ENCODE measurements at regions not wholly inside any gene's neighbourhood (a gene's known extent, or its start where the extent isn't known, plus 50 kb on each side); places are given as distances from the start of the nearest gene placed in this dataset.

GRCh38 chr20:16216227-16216913, 356.9 kb downstream of the KIF16B start:
- peaks cover 15% of the 10 kb centered on the region for H3K4me1 Mint-ChIP-seq
- ChIA-PET POLR2A (interaction anchor here (0.6 kb wide), 1 partner anchor 18 kb away, joined by 3 read pairs; no protein-coding TSS in a partner anchor), CTCF (no interaction called here)
- H3K4me3 Mint-ChIP-seq, result no peak overlapping the region
- H3K27me3 Mint-ChIP-seq (ENCODE audit: low read depth), result no peaks in the 10 kb centered on the region
- H3K27ac Mint-ChIP-seq, result no peak overlapping the region
- H3K36me3 Mint-ChIP-seq, result peaks cover 7% of the 10 kb centered on the region
- TF ChIP-seq AR (CRISPR knock-in tag; IDR thresholded peaks at IDR 0.05) (no peak), CBFB (CRISPR knock-in tag; IDR thresholded peaks at IDR 0.05; ENCODE audit: low read depth) (no peak), SP1 (CRISPR knock-in tag; conservative IDR thresholded peaks at IDR 0.05) (no peak), ZNF232 (CRISPR knock-in tag; IDR thresholded peaks at IDR 0.05) (no peak), ZNF121 (CRISPR knock-in tag; IDR thresholded peaks at IDR 0.05) (no peak), ELF4 (CRISPR knock-in tag; IDR thresholded peaks at IDR 0.05; ENCODE audit: low read depth) (no peak), TCF7 (CRISPR knock-in tag; IDR thresholded peaks at IDR 0.05; ENCODE audit: low read depth) (no peak)
- peaks cover 26% of the 10 kb centered on the region for H3K9me3 Mint-ChIP-seq
- no peak for DNase-seq (ENCODE audit: low spot score)
- ATAC-seq, result no peak

- peaks cover 15% of the 10 kb centered on the region for H3K4me1 Mint-ChIP-seq
These were observed 358.2 kb downstream of the KIF16B start for GRCh38 chr20:16215041-16215440.

More at GRCh38 chr20:16215041-16215440, 358.2 kb downstream of the KIF16B start:
- no peak for DNase-seq (ENCODE audit: low spot score)
- Mint-ChIP-seq H3K9me3 (peaks cover 17% of the 10 kb centered on the region), H3K27ac (peak overlapping the region; percentile 23; the same call in 1 of the 2 replicates), H3K36me3 (no peaks in the 10 kb centered on the region), H3K4me3 (peak overlapping the region; percentile 2), H3K27me3 (ENCODE audit: low read depth) (no peaks in the 10 kb centered on the region; the same call in 1 of the 2 replicates)
- ChIA-PET POLR2A (no interaction called here), CTCF (no interaction called here)
- ATAC-seq, result peak; percentile 58; the same call in 1 of the 2 replicates
- TF ChIP-seq CDX4 (CRISPR knock-in tag; IDR thresholded peaks at IDR 0.05; ENCODE audit: borderline replicate concordance), result no peak
- no peak for TF ChIP-seq TEAD1 (CRISPR knock-in tag; IDR thresholded peaks at IDR 0.05)
- no peak for TF ChIP-seq ZNF232 (CRISPR knock-in tag; IDR thresholded peaks at IDR 0.05)
- 0 out of 2 replicates have a peak, but pooled peaks have one; percentile 14 for TF ChIP-seq ZNF532 (CRISPR knock-in tag; IDR thresholded peaks at IDR 0.05; ENCODE audit: borderline replicate concordance)
- TF ChIP-seq ZNF263 (CRISPR knock-in tag; IDR thresholded peaks at IDR 0.05; ENCODE audit: low read depth), result no peak
- TF ChIP-seq E2F4 (CRISPR knock-in tag; IDR thresholded peaks at IDR 0.05; ENCODE audit: borderline replicate concordance, low read depth), result no peak
